ENCODE measurements at regions not wholly inside any gene's neighbourhood (a gene's known extent, or its start where the extent isn't known, plus 50 kb on each side); places are given as distances from the start of the nearest gene placed in this dataset.

DNA sequence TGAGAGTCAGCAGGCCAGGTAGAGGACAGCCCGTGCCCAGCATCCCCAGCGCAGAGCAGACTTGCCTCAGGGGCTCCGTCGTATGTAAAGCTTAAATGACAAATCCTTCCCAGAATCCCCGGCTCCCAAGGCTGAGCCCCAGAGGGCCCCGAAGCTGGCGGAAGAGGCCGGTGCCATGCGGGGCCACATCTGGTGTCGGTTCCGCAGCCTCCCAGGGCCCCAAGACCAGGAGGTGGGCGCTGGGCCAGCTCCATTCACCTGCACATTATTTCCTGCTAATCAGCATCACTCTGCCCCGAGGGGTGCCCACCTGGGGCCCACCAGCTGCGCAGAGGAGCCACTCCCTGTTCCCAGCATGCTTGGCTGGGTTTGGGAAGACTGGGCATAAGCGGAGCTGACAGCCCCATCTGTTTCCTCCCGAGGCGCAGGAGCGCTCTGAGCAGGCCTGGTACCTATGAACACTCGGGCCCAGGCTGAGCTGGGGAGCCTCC, 124.0 kb upstream of the PPP1R26 start:
- DNase-seq (ENCODE audit: low read depth in 2 of 2) = no peak
- H3K4me1 ChIP-seq (ENCODE audit: control insufficient read depth, extremely low read depth, insufficient read depth, low read length) = no peaks in the 10 kb centered on the region

DNA sequence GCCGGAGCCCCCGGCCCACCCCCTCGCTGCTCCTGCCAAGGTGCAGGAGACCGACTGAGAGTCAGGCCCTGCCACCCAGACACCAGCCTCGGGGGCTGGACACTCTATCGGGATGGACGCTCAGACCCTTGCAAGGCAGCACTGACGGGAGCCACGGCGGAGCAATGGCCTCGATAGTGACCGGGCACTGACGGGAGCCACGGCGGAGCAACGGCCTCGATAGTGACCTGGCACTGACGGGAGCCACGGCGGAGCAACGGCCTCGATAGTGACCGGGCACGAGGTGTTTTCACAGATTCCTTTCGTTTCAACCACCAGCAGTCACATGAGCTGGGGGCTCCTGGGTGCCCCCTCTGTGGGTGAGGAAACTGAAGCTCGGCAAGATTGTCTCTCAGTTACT, 123.6 kb upstream of the PPP1R26 start:
- no peaks in the 10 kb centered on the region for H4K20me1 ChIP-seq (ENCODE audit: control insufficient read depth, extremely low read depth, insufficient read depth, low read length)
- H3K9me3 ChIP-seq (ENCODE audit: control insufficient read depth, insufficient read depth, low read depth, low read length) = no peaks in the 10 kb centered on the region

More for the DNA sequence above, 124.0 kb upstream of the PPP1R26 start:
- H3K36me3 ChIP-seq (ENCODE audit: control insufficient read depth, insufficient read depth, low read length) = no peaks in the 10 kb centered on the region
- no peaks in the 10 kb centered on the region for H3K27me3 ChIP-seq (ENCODE audit: control insufficient read depth, insufficient read depth, low read length)
- no peak overlapping the region for H3K9ac ChIP-seq (ENCODE audit: insufficient read depth, low read length)
- no peak overlapping the region for H3K4me3 ChIP-seq (replicated peaks in 1 of 4; ENCODE audit: control extremely low read depth in 1 of 4, insufficient read depth in 1 of 4, low read depth in 3 of 4, low read length in 4 of 4)
- H2AFZ ChIP-seq (ENCODE audit: low read length) = no peak overlapping the region
- H3K4me2 ChIP-seq (ENCODE audit: extremely low read depth, insufficient read depth, low read length) = no peak overlapping the region
- TF ChIP-seq, protein P1, sequence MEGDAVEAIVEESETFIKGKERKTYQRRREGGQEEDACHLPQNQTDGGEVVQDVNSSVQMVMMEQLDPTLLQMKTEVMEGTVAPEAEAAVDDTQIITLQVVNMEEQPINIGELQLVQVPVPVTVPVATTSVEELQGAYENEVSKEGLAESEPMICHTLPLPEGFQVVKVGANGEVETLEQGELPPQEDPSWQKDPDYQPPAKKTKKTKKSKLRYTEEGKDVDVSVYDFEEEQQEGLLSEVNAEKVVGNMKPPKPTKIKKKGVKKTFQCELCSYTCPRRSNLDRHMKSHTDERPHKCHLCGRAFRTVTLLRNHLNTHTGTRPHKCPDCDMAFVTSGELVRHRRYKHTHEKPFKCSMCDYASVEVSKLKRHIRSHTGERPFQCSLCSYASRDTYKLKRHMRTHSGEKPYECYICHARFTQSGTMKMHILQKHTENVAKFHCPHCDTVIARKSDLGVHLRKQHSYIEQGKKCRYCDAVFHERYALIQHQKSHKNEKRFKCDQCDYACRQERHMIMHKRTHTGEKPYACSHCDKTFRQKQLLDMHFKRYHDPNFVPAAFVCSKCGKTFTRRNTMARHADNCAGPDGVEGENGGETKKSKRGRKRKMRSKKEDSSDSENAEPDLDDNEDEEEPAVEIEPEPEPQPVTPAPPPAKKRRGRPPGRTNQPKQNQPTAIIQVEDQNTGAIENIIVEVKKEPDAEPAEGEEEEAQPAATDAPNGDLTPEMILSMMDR (conservative IDR thresholded peaks at IDR 0.05 in 1 of 2, IDR thresholded peaks at IDR 0.05 in 1 of 2; ENCODE audit: low read depth in 1 of 2, low read length in 2 of 2) = no peak
- no peak for TF ChIP-seq EZH2 (IDR thresholded peaks at IDR 0.05; ENCODE audit: low read length, missing control alignments)
- no peak overlapping the region for H3K27ac ChIP-seq (ENCODE audit: insufficient read depth, low read length)
- H4K20me1 ChIP-seq (ENCODE audit: control insufficient read depth, extremely low read depth, insufficient read depth, low read length) = no peaks in the 10 kb centered on the region
- H3K79me2 ChIP-seq (ENCODE audit: control insufficient read depth, insufficient read depth, low read length) = no peaks in the 10 kb centered on the region
- H3K9me3 ChIP-seq (ENCODE audit: control insufficient read depth, insufficient read depth, low read depth, low read length) = no peaks in the 10 kb centered on the region

DNA sequence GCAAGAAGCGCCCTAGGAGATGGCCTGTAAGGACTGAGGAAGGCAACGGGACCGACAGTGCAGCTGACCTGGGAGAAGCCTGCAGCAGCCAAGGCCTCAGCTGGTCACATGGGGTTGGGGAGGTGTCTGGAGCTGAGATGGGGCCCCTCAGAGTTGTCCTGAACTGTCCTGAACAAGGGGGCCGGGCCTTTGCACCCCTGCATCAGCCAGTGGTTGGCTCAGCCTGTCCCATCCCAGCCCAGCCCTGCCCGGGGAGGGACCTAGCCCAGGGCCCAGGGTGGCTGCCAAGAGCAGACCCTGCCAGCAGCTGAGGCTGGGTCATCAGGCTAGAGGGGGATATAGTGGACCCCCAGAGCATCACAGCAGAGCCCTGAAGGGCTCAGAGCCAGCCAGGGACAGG, 122.8 kb upstream of the PPP1R26 start:
- Histone ChIP-seq H3K4me2 (ENCODE audit: extremely low read depth, insufficient read depth, low read length) (no peak overlapping the region), H3K27ac (ENCODE audit: insufficient read depth, low read length) (no peak overlapping the region), H3K9ac (ENCODE audit: insufficient read depth, low read length) (no peak overlapping the region), H3K4me1 (ENCODE audit: control insufficient read depth, extremely low read depth, insufficient read depth, low read length) (no peaks in the 10 kb centered on the region), H4K20me1 (ENCODE audit: control insufficient read depth, extremely low read depth, insufficient read depth, low read length) (no peaks in the 10 kb centered on the region), H3K9me3 (ENCODE audit: control insufficient read depth, insufficient read depth, low read depth, low read length) (no peaks in the 10 kb centered on the region), H3K27me3 (ENCODE audit: control insufficient read depth, insufficient read depth, low read length) (no peaks in the 10 kb centered on the region), H3K79me2 (ENCODE audit: control insufficient read depth, insufficient read depth, low read length) (no peaks in the 10 kb centered on the region), H3K36me3 (ENCODE audit: control insufficient read depth, insufficient read depth, low read length) (no peaks in the 10 kb centered on the region), H2AFZ (ENCODE audit: low read length) (no peak overlapping the region), H3K4me3 (replicated peaks in 1 of 4; ENCODE audit: control extremely low read depth in 1 of 4, insufficient read depth in 1 of 4, low read depth in 3 of 4, low read length in 4 of 4) (no peak overlapping the region)
- TF ChIP-seq, protein P1 (conservative IDR thresholded peaks at IDR 0.05 in 1 of 2, IDR thresholded peaks at IDR 0.05 in 1 of 2; ENCODE audit: low read depth in 1 of 2, low read length in 2 of 2) = no peak
- TF ChIP-seq EZH2 (IDR thresholded peaks at IDR 0.05; ENCODE audit: low read length, missing control alignments) = no peak
- no peak for DNase-seq (ENCODE audit: low read depth in 2 of 2)

More for the DNA sequence above, 123.6 kb upstream of the PPP1R26 start:
- DNase-seq (ENCODE audit: low read depth in 2 of 2) = no peak
- H3K9ac ChIP-seq (ENCODE audit: insufficient read depth, low read length) = no peak overlapping the region
- TF ChIP-seq EZH2 (IDR thresholded peaks at IDR 0.05; ENCODE audit: low read length, missing control alignments) = no peak
- TF ChIP-seq, protein P1 (conservative IDR thresholded peaks at IDR 0.05 in 1 of 2, IDR thresholded peaks at IDR 0.05 in 1 of 2; ENCODE audit: low read depth in 1 of 2, low read length in 2 of 2) = no peak
- no peaks in the 10 kb centered on the region for H3K4me1 ChIP-seq (ENCODE audit: control insufficient read depth, extremely low read depth, insufficient read depth, low read length)
- H3K4me2 ChIP-seq (ENCODE audit: extremely low read depth, insufficient read depth, low read length) = no peak overlapping the region
- no peaks in the 10 kb centered on the region for H3K79me2 ChIP-seq (ENCODE audit: control insufficient read depth, insufficient read depth, low read length)
- no peaks in the 10 kb centered on the region for H3K27me3 ChIP-seq (ENCODE audit: control insufficient read depth, insufficient read depth, low read length)
- no peak overlapping the region for H2AFZ ChIP-seq (ENCODE audit: low read length)
- H3K4me3 ChIP-seq (replicated peaks in 1 of 4; ENCODE audit: control extremely low read depth in 1 of 4, insufficient read depth in 1 of 4, low read depth in 3 of 4, low read length in 4 of 4) = no peak overlapping the region
- H3K27ac ChIP-seq (ENCODE audit: insufficient read depth, low read length) = no peak overlapping the region
- H3K36me3 ChIP-seq (ENCODE audit: control insufficient read depth, insufficient read depth, low read length) = no peaks in the 10 kb centered on the region
